Stimulated activated CD8-positive, alpha-beta memory T cell treated with anti-CD3 and anti-CD28 coated beads, Interleukin-15, amount 100 ng/mL, for 1 hour (primary cell): ENCODE measurements at regions not wholly inside any gene's neighbourhood (a gene's known extent, or its start where the extent isn't known, plus 50 kb on each side); places are given as distances from the start of the nearest gene placed in this dataset.

Experiments
- DNase-seq: peaks from one replicate; pipeline ENCODE4 v3.0.0-alpha.2; 2020; ENCODE audit warnings: low read depth

DNA sequence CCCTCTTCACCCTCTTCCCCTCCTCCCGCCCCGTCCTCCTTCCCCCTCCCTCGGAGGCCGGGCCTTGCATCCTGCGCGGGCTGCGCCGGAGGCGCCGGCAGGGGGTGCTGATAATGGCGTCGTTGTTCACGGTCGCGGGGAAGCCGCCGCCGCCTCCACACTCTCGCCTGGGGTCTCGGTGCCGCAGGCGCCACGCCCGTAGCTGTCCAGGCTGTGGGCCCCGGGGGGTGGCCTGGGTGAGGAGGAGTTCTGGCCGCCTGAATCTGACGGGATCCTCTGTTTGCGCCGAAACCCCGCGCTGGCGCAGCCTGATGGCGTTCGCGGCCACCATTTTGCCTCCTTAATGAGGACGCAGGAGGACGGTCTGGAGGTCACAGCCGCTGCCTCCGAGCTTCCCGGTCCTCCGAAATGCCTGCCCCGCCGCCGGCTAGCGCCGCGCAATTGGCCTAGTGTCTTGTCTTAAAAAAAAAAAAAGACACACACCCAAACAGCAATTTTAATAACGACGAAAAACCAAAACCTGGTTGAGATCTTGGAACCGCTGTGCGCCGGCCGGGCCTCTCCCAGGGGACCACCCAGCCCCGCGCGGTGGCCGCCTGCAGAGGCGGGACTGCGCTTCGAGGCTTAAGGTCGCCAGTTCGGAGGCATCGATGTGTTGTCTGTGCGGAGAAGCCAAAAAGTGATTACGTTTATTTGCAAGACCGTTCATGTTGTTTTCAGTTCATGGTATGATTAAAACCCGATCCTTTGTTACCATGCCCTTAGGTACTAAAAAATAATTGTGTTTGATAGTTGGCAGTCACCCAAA, 106.6 kb upstream of the HNRNPU start:
- DNase-seq = peak; percentile 85

DNA sequence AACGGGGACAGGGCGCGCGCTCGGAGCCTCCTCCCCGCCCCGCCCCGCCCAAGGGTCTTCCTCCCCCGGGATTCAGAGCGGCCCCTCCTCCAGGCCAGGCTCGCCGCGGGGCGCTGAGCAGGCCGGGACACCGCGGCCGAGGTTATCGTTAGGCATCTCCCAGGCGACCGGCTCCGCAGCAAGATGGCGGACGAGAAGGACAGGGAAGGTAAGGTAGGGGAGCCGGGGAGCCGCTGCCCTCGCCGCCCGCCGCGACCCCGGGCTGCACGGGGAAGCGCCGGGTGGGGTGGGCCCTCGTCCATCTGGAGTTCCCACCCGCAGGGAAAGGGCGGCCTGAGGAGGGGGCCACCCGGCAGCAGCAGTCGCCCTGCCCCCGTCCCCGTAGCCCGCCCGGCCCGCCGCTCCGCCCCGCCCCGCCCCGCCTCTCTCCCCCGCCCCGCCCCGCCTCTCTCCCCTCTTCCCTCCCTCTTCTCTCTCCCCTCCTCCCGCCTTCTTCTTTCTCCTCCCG, 105.9 kb upstream of the HNRNPU start:
- DNase-seq = peak; percentile 42

DNA sequence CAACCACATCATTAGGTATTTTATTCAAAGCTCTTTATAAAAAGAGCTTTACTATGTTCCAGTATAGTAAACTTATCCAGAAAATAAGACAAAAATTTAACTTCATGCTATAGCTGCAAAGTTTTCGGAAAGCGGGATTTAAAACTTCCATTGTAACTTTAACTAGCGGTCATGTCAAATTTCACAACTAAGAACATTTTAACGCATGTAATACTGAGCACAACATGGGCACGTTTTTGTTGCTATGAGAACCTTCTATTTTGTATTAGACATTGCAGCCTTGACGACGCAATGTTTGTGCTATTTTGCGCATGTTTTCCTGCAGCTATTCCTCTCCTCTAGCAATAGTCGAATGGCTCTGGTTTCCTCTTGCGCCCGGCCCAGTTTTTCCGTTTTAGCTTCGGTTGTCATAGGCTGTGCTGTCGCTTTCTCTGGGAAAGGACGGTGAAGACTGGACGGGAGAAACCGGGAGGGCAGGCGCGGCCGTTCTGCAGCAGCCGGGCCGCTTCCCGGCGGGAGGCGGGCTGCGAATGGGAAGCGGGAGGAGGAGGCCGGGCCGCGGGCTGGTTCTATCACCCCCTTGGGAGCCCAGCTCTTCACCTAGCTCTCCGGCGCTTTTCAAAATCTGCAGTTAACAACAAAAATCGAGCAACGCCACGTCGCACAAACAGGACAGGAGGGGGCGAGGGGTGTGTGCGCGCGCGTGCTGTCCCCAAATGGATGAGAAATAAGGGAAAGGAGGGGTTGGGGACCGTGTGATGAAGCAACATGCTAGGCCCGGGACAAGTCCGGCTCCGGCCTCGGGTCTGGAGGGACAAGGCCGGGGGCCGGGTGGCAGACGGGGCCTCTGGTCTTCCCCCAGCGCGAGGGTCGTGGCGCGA, 105.3 kb upstream of the HNRNPU start:
- peak; percentile 19 for DNase-seq

DNA sequence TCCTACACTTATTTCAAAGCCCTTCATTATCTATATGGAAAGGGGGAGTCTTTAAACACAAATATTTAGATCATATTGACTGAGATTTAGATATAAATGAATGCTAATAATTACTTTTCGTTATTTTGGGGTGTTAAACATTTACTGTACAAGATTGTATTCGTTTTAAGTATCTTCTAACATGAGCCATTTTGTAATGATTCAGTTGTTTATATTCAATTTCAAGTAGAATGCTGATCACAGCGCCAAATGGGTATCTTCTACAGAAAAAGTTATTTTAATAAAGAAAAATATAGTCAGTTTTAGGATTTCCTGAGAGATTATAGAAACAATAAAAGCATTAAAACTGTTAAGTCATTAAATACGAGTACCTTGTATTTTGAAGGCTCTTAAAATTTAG, 104.5 kb upstream of the HNRNPU start:
- DNase-seq = no peak

DNA sequence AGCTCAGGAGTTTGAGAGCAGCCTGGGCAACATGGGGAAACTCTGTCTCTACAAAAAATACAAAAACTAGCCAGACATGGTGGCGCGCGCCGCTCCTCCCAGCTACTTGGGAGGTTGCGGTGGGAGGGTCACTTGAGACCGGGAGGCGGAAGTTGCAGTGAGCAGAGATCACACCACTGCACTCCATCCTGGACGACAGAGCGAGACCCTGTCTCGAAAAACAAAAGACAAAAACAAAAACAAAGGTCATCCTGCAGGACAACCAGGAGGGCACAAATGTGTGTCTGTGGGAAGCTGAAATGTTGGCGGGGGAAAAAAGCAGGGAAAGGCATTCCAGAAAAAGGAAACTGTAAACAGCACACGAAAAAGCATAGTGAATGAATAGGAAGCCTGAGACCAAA, 104.1 kb upstream of the HNRNPU start:
- DNase-seq = no peak

DNA sequence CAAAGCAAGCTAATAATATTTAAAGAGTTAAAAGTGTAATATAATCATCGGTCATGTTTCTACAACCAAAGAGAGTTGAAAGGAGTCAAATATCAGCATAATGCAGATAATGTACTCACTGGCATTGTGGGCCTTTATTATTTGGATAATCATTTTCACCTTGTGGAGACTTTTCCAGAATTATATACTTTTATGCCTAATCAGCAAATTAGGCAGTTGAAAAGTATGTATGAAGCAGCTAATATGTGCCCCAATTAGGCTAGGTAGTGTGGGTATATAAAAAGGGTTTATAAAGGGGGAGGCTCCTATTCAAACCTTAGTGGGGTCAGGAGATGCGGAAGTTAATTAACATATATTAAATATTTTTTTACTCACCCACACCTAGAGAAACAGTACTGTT, 102.8 kb upstream of the HNRNPU start:
- DNase-seq = no peak

DNA sequence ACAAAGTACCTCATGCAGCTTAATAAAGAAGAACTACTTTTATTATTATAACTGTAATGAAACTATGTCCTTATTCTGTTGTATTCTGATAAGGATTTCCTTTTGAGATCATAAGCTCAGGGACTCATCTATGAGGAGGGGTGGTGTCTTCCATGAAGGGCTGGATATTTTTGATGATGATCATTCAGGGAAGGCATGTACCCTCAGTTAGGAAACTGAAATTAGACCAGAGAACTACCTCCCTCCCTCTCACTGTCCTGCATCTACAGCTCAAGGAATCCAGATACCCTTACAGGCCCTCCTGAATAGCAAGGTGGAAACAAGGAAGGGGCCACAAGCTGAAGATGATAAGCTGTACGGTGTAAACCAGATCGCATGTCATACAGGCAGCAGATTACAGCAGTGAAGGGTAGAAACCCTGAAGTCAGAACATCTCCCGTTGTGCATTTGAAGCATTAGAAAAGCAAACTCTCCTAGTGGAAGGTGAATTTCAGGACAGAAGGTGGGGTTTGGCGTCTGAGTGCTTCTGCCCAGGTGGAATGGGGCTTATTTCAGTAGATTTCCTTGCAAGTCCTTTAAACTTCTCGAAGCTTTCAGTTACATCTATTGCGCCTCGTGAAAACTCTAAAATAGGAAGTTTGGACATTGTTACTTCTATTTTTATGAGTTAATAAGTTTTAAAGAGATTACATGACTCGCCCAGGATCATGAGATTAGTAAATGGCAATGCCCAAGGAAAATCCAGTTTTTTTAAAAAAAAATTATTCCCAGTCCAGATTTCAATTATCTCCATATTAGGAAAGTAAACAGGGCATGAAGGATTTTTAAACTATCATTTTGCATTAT, 101.1 kb upstream of the HNRNPU start:
- no peak for DNase-seq

DNA sequence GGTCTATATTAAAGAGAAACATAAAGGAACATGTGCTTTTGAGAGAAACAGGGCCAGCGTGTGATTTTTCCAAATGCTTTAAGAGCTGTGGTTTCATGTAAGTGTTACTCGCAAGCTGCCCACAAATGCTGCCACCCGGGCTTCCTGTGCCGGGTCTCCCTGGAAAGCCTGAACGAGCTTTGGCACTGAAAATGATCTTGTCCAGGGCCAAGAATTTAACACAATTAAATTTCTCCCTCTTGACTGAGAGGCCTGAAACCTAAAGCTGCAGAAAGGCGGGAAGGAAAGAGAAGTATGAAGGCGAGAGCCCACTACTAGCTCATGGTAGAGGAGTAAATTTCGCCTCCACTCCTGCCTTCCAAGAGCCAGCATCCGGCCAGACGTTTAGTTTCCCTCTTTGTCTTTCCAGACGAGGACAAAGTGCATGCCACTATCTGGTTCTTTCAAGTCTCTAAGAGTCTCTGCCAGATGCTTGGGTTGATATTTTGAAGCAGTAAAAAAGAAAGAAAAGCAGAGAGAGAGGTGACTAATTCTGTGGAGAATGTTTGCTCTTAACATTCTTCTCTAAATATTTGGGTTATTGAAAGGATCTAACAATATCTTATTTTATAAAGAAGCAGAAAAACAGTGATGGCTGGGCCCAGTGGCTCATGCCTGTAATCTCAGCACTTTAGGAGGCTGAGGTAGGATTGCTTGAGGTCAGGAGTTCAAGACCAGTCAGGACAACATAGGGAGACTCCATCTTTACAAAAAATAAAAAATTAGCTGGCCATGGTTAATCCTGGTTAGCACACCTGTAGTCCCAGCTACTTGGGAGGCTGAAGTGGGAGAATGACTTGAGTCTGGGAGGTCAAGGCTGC, 100.0 kb upstream of the HNRNPU start:
- DNase-seq = no peak

DNA sequence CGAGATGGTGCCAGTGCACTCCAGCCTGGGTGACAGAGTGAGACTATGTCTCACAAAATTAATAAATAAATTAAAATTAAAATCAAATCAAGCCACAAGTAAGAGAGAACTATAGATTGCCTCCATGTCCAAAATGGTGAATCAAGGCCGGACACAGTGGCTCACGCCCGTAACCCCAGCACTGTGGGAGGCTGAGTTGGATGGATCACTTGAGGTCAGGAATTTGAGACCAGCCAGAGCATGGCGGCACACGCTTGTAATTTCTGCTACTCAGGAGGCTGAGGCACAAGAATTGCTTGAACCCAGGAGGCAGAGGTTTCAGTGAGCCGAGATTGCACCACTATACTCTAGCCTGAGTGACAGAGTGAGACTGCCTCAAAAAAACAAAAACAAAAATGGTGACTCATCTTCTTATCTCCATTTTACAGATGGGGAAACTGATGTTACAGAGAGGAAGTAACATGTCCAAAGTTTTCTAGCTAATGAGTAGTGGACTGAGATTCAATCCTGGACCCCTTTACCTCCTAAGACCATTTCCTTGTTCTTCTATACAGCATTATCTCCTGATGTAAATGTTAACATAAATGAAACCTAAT, 99.0 kb upstream of the HNRNPU start:
- no peak for DNase-seq

DNA sequence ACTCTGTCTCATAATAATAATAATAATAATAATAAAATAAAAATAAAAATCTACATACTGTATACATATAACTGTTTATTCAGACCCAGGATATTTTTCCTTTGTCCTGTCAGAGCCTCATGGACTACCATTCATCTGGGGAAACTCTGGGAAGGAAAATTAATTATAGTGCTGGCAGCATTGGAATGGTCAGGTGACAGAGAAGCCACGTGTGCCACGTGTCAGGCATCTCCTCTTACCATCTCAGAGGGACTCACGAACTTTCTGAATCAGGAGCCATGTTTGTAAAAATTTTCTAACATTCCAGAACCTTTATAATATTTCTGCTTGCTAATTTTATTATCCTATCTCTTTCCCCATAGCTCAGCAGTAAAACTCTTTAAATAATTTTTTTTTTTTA, 97.8 kb upstream of the HNRNPU start:
- no peak for DNase-seq

DNA sequence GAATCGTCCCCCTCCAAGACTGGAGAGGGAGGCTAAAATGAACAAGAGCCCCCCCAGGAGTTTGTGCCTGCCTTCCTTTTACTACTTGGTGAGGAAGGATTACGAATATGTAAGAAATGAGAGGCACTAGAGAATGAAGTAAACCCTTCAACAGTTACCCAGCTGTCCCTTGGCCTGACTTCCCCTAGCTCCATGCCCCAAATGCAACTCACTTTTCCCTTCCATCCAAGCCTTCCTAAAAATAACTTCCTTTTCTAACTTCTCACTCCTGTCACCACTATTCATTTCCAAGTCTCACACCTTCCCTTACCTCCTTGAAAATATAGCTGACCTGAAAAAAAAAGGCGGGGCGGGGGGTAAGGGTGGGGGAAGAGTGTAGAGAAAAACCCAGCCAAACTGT, 96.6 kb upstream of the HNRNPU start:
- DNase-seq = no peak

DNA sequence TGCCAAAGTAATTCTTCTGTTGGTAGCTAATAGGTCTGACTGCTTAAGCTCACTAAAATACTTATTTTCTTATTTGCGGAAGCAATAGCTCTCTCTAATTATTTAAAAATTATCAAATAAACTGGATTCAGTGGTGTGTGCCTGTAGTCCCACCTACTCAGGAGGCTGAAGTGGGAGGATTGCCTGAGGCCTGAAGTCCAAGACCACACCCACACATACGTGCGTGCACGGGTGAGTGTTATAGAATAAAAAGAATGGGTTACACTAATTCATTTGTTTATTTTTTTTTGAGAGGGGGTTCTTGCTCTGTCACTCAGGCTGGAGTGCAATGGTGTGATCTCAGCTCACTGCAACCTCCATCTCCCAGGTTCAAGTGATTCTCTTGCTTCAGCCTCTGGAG, 94.2 kb upstream of the HNRNPU start:
- DNase-seq = no peak

DNA sequence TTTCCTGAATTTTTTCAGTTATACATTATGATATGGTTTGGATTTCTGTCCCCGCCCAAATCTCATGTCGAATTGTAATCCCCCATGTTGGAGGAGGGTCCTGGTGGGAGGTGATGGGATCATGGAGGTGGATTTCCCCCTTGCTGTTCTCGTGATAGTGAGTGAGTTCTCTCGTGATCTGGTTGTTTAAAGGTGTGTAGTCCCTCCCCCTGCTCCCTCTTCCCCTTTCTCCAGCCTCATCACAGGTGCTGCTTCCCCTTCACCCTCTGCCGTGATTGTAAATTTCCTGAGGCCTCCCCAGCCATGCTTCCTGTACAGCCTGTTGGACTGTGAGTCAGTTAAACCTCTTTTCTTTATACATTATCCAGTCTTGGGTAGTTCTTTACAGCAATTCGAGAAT, 93.2 kb upstream of the HNRNPU start:
- DNase-seq = no peak

DNA sequence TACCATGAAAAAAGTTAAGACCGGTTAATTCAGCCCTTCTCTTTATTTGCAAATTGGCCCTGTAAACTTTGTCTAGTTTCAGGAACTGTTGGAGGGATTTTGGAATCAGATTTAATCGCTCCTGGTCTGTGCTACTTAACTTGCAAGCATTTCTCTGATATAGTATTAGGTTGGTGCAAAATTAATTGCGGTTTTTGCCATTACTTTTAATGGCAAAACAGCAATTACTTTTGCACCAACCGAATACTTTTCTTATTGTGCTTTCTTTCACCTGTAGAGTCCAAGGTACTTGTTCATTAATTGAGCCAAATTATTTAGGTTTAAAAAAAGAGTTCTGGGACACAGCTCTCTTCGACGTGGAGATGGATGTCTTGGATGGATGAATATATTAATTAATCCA, 92.8 kb upstream of the HNRNPU start:
- DNase-seq = no peak

DNA sequence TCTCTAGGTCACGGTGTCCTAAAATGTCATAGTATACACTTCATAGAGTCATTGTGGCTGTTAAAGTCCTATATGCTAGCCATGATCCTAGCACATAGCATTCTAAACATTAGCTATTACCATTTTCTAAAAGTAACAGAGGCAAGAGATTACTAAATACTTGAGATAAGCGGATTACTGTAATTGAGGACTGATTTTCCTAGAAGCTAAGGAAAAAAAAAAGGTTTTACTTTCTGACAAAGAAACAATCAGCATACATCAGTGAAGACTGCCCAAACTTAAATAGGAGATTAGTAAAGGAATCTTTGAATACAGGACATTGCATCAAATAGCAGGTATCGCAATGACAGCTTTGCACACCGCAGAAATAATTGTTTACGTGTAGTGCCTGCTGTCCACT, 91.3 kb upstream of the HNRNPU start:
- DNase-seq = no peak

DNA sequence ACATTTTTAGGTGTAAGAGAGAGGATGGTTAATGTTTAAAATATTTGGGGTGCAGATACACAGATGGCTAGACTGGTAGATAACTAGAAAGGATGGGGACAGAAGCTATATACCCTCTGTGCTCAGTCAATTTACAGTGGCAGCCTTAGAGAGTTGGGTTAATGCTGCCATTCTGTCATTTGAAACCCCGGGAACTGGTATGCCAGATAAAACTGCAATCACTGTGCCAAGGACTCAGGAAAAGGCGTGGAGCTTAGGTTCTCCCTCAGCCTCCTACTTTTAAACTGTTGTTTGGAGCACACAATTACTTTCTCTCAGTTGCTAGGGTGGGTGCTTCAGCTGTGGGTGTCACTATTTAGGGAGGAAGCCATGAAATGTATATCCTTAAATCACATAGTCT, 90.0 kb upstream of the HNRNPU start:
- DNase-seq = no peak

DNA sequence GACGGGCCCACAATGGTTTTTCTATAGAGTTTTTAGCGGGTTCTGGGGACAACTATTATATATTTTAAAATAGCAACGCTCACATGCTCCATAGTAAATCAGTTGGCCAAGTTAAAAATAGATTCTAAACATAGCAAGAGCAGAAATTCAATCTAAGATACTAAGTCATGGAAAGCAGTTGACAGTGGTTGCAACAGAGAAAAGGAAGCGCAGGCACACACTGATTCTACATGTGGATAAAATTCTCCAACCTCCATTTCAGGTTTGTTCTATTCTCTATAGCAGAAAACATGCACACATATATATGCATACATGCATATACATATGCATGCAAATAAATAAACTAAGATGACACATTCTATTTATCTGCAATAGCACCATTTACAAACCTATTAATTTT, 89.6 kb upstream of the HNRNPU start:
- no peak for DNase-seq

DNA sequence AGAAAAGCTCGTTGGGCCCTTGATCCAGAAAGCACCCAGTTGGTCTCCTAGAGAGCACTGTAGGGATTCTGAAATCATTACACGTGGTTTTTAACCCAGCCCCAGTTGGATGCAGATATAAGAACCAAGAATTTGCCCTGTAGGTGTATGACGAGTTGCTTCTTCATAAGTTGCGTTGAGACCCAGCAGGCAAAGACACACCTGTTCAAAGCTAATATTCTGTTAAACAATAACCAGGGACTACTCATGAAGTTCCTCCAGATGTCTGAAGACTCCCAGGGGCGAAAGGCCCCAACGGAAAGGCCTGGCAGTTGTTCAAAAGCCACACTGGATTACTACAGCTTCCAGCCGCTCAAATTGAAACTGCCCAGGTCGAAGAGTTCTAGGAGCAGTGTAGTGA, 88.6 kb upstream of the HNRNPU start:
- no peak for DNase-seq

DNA sequence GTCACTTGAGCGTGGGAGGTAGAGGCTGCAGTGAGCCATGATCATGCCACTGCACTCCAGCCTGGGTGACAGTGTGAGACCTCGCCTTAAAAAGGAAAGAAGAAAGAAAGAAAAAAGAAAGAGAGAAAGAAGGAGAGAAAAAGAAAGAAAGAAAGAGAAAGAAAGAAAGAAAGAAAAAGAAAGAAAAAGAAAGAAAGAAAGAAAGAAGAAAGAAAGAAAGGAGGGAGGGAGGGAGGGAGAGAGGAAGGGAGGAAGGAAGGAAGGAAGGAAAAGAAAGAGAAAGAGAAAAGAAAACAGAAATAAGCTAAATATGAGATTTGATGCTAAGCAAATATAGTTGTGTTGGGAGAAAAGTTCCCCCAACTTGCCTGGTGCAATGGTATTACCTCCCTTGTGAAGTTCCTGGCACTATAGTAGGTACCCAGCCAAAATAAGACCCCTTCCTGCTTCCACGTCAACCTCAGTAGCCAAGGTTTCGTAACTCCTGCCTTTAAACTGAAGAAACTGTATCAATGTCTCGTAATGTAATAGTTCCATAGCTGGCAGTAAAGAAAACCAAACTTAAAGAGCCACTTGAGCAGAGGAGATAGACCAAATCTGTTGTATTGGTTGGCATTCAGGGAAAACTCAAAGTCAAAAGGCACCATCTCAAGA, 88.1 kb upstream of the HNRNPU start:
- no peak for DNase-seq

DNA sequence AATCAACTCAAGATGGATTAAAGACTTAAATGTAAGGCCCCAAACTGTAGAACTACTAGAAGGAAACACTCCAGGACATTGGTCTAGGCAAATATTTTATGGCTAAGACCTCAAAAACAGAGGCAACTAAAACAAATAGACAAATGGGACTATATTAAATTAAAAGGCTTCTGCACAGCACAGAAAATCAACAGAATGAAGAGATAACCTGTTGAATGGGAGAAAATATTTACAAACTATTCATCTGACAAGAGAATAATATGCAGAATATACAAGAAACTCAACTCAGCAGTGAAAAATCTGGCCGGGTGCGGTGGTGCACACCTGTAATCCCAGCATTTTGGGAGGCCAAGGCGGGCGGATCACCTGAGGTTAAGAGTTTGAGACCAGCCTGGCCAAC, 84.1 kb upstream of the HNRNPU start:
- no peak for DNase-seq
